ENCODE measurements at regions not wholly inside any gene's neighbourhood (a gene's known extent, or its start where the extent isn't known, plus 50 kb on each side); places are given as distances from the start of the nearest gene placed in this dataset.

- no peak overlapping the region for H3K4me3 ChIP-seq (ENCODE audit: low read depth, low read length)
- TF ChIP-seq CTCF (IDR thresholded peaks at IDR 0.05; ENCODE audit: low read depth, low read length), result no peak
- in situ Hi-C loops (cut with HindIII; ENCODE audit: low sequenced_read_pairs), result no loop called here
- DNase-seq (ENCODE audit: low read depth, low spot score), result no peak
These were observed 206.4 kb upstream of the GALNT17 start for GRCh38 chr7:70925411-70926115.

DNA sequence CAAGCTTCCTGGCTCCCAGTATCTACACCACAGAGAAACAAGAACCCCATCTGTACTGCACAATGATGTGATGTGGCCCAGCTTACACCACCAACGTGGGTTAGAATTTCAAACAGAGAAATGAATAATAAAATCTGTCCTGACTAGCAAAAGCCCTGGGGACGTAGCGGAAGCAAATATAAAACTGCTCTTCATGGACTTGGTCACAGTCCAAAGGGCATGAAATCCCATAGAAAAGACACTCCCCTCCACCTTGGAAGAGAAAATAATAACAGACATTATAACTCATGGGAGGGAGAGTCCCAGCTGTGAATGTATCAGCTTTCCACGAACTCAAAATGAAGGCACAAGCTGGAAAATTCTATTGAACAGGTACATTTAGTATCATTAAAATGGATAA, 205.3 kb upstream of the GALNT17 start:
- TF ChIP-seq CTCF (IDR thresholded peaks at IDR 0.05; ENCODE audit: low read depth, low read length), result no peak
- no peak for DNase-seq (ENCODE audit: low read depth, low spot score)
- in situ Hi-C loops (cut with HindIII; ENCODE audit: low sequenced_read_pairs), result no loop called here
- no peak overlapping the region for H3K4me3 ChIP-seq (ENCODE audit: low read depth, low read length)

- in situ Hi-C loops (cut with HindIII; ENCODE audit: low sequenced_read_pairs), result no loop called here
- TF ChIP-seq CTCF (IDR thresholded peaks at IDR 0.05; ENCODE audit: low read depth, low read length), result no peak
- DNase-seq (ENCODE audit: low read depth, low spot score), result no peak
- no peak overlapping the region for H3K4me3 ChIP-seq (ENCODE audit: low read depth, low read length)
These were observed 196.6 kb upstream of the GALNT17 start for GRCh38 chr7:70935311-70935710.

DNA sequence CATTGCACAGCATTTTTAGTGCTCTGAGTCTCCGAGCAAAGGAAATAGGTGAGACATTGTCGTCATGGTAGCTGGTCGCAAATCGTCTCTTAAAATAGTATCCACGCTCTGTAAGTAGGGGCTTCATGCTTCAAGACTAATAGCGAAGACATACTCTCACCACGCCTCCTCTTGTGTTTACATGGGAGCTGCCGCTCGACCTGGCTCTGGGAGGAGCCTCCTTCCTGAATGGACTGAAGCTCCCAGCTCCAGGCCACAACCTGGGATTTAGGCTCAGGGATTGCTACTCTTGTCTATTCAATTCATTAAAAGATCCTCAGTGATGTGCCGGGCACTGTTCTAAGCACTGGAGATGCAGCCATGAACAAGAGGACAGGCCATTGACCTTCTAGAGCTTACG, 196.1 kb upstream of the GALNT17 start:
- TF ChIP-seq CTCF (IDR thresholded peaks at IDR 0.05; ENCODE audit: low read depth, low read length), result no peak
- in situ Hi-C loops (cut with HindIII; ENCODE audit: low sequenced_read_pairs), result no loop called here
- DNase-seq (ENCODE audit: low read depth, low spot score), result no peak
- no peak overlapping the region for H3K4me3 ChIP-seq (ENCODE audit: low read depth, low read length)

GRCh38 chr7:70937424-70937823, 194.5 kb upstream of the GALNT17 start:
- no peak for TF ChIP-seq CTCF (IDR thresholded peaks at IDR 0.05; ENCODE audit: low read depth, low read length)
- H3K4me3 ChIP-seq (ENCODE audit: low read depth, low read length), result no peak overlapping the region
- no peak for DNase-seq (ENCODE audit: low read depth, low spot score)
- in situ Hi-C loops (cut with HindIII; ENCODE audit: low sequenced_read_pairs), result no loop called here

GRCh38 chr7:70940597-70940996, 191.3 kb upstream of the GALNT17 start:
- H3K4me3 ChIP-seq (ENCODE audit: low read depth, low read length), result no peak overlapping the region
- TF ChIP-seq CTCF (IDR thresholded peaks at IDR 0.05; ENCODE audit: low read depth, low read length), result no peak
- in situ Hi-C loops (cut with HindIII; ENCODE audit: low sequenced_read_pairs), result no loop called here
- no peak for DNase-seq (ENCODE audit: low read depth, low spot score)

Data from astrocyte of the spinal cord (primary cell).